Adrenal gland (tissue), 5 donors: ENCODE measurements at regions not wholly inside any gene's neighbourhood (a gene's known extent, or its start where the extent isn't known, plus 50 kb on each side); places are given as distances from the start of the nearest gene placed in this dataset.

Experiments used
- CTCF ChIP-seq, 6 experiments: fragments of 450-650 bp in 4 of 6; fragments of 200-600 bp in 2 of 6; sonication (generic) in 1 of 6; IDR thresholded peaks; 1 replicate in 5 of 6; 2 replicates in 1 of 6; pipeline versions ENCODE4 v1.5.1 to v1.8.0; 2016 to 2021; ENCODE audit warnings: antibody characterized with exemption in 6 of 6, mild to moderate bottlenecking in 2 of 6, moderate library complexity in 1 of 6
- POLR2A ChIP-seq, 2 donors: fragments of 450-650 bp; IDR thresholded peaks; one replicate each; pipeline ENCODE4 v1.6.1; 2017; ENCODE audit warnings: antibody characterized with exemption in 2 of 2, mild to moderate bottlenecking in 2 of 2, moderate library complexity in 1 of 2
- donor health status: DM: no; HTN: no; CAD: no.

GRCh38 chr14:38752341-38752740 lies 350.7 kb downstream of the SEC23A start:
- TF ChIP-seq POLR2A (IDR thresholded peaks at IDR 0.05) = no peak
- no peak for TF ChIP-seq CTCF (IDR thresholded peaks at IDR 0.05)
